ENCODE measurements at regions not wholly inside any gene's neighbourhood (a gene's known extent, or its start where the extent isn't known, plus 50 kb on each side); places are given as distances from the start of the nearest gene placed in this dataset.

DNA sequence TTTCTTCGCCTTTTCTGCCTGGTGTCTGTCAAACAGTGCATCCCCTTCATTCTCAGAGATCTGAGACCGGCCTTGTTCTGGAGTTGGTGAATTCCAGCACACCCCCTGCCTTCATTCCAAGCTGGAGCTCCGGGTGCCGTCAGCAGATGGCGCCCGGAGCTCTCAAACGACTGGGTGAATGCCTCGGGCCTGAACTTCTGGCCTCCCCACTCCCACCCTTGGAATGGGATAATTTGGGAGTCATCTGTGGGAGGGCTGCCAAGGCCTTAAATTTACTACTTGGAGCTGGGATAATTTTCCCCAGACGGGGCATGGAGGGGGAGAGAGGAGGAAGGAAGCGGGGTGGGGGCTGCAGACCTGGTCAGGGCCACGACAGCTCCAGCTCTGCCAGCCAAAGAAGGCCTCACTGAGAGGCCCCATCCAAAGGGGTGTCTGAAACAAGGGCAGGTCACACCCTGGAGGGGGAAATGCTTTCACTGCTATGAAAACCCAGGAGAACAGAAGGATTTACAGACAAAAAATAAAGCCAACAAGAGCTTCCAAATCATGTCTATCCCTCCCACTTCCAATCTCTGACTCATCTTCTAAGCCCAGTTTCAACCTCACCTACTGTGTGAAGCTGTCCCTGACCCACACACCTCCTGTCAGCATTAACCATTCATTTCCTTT, 187.9 kb downstream of the OPA1 start:
- DNase-seq: peak; percentile 63 to 81 (median 70)

DNA sequence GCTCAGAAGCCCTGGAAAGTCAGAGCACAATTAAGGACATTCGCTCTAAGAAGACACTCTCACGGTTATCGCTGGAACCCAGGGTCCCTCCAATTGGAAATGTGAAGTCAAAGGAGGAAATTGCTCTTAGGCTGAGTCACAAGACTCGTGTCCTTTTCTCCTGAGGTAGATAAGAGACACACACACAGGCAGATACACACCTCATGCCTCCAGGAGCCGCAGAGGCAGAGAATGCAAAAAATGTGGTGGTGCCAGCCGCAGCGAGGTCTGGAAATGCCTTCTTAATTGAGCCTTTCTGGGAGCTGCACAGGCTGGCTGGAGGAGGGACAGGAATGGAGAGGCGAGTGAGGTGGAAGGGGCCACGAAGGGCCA, 189.3 kb downstream of the OPA1 start:
- no peak for DNase-seq

DNA sequence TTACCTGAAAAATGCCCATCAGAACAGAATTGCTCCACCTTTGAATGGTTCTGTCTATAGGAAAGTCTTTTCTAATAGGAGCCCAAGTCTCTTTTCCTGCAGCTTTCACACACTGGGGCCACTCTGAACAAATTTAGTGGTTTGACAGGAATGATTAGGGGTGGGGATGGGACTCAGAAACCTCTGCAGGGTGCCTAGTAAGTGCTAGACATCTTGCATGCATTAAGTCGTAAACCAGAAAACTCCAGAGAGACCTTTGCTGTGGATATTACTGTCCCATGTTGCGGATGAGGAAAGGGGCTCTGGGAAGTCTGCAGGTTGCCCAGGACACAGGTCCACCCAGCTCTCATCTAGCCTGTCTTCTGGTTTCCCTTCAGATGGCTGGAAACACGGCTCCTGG, 189.7 kb downstream of the OPA1 start:
- no peak for DNase-seq

DNA sequence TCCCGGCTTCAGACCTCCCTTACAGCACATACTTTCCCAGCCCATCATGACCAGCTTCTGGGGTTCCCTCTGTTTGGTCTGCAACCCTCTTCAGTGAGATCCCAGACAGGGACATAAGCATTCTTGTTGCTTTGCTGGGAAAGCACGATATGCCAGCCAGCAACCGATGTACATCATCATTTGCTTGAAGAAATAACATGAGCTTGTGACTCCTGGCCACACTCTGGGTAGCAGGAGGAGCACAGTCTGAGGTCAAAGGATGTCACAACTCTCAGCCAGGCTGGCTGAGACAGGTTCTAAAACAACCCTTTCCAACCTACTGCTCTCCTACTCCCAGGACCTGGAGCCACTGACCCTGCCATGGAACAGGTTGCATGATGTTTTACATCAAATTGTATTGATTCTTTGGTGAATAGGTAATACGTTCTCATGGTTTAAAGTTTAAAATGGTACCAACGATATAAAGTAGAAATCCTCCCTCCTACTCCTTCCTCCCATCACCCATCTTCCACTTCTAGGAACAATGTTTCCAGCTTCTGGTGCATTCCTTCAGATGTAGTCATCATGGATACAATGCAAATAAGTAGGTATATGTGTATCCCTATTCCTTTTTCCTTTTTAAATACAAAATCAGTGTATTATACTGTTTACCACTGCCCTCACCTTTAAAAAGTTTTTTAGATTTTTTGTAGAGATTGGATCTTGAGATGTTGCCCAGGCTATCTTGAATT, 190.3 kb downstream of the OPA1 start:
- DNase-seq: no peak

DNA sequence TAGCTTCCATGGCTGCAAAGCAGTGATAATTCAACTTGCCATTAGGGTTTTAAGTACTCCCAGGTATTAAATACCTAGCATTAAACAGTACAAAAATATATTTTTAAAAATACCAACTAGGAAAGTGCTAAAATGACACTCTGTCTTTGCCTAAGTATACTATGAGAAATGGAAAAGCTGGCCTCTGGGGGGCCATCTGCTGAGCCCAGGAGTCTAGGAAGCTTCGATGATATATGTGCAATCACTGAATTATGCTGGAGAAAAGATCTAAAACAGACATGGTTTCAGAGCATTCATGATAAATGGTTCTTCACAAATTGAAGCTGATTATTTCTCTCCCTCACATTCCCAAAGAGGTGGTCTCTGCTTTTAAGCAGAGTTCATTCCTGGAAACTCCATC, 191.8 kb downstream of the OPA1 start:
- no peak for DNase-seq

DNA sequence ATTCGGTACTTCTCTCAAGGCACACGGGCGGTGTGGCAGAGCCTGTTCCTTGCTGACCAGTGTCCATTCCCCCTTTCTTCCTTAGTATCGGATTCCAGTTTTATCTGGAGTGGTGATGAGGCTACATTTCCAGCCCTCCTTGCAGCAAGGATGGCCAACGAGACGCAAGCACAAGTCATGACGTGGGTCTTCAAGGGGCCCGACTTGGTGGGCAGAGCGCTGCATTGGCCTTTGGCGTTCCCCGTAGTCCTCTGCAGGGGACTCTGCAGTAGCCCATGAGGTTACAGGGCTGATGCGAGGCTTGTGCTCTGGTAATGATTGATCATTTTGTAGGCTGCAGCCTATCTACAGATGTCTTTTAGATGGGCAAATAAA, 194.5 kb downstream of the OPA1 start:
- no peak for DNase-seq

DNA sequence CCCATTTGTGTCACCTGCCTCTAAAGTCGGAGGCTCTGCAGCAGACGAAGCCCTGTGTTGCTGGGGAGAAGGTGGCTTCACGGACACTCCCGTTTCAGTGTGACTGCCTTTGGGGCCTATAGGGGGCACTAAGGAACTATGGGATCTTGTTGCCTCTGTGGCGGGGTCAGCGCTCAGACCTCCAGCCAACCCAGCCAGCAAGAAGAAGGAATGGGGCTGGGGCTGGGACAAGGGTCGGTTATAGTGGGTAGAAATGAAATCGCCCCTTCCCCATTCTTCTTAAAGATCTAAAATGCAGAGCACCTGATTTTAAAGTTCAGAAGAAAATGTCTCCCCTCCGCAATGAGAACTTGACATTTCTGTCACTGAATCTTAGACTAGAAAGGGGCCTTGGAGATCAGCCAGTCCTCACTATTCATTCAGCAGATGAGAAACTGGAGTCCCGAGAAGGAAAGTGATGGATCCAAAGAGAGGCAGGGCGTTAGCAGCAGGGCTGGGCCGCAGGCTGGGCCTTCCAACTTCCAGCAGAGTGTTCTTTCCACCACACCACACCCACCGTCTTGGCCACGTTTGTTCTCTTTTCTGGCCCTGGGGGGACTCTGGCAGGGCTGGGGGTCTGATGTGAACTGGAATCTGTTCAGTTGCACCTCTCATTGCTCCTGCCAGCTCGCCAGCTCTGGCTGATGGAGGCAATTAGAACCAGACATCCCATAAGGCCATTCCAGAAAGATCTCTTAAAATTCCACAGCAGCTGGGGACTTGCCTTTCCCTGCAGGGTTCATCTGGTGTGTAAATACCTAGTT, 195.4 kb downstream of the OPA1 start:
- DNase-seq: peak; percentile 46 to 80 (median 72)

DNA sequence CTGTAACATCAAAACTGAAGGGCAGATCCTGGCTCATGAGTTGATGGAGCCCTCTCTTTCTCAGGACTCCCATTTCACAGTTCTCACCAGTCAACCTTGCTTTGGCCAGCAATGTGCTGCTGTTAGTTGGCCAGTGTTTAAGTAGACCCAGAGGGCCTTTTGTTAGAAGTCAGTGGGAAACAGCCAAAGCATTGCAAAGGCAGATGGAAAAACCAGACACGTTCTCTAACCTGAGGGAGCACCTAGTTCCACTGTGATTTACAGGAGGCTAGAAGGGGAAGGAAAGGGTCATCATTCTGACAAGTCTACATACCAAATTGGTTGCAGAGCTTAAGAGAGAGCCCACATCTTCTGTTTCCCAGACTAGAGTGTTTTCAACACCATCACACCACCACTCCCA, 196.4 kb downstream of the OPA1 start:
- no peak for DNase-seq

DNA sequence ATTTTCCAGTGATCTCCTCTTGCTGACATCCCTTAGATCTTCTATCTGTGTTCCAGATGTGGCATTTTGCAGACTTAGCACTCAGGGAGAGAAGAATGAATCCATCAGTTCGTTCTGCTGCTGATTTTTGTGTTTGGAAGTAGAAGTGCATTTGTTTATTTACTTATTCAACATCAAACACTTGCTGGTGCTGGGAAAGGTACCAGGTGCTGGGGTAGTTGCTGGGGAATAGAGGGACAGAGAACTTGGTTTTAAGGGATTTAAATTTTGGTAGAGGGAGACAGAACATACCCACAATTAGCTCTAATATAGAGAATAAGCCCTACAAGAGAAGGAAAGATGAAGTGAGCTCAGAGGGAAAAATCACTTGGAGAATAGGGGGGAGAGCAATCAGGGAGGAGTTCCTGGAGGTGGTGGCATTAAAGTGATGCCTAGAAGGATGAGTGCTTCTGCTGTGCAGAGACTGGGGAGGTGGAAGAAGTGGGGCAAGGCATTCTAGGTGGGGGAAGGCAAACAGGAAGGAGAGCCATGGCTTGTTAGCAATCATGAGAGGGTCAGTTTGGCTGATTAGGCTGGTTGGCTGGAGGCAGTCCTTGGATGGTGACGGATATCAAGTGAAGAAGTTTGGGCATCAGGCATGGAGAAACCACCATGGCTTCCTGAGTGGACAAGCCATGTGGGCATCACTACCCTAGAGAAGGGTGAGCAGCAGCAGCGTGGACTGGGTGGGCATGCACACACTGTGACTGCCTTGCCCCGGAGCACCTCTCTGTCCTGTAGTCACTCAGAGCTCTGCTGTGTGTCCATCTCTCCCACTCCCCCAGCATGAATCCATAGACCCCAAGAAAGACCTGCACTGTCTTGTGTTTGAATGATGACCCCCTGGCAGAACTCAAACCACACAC, 197.3 kb downstream of the OPA1 start:
- DNase-seq: no peak

DNA sequence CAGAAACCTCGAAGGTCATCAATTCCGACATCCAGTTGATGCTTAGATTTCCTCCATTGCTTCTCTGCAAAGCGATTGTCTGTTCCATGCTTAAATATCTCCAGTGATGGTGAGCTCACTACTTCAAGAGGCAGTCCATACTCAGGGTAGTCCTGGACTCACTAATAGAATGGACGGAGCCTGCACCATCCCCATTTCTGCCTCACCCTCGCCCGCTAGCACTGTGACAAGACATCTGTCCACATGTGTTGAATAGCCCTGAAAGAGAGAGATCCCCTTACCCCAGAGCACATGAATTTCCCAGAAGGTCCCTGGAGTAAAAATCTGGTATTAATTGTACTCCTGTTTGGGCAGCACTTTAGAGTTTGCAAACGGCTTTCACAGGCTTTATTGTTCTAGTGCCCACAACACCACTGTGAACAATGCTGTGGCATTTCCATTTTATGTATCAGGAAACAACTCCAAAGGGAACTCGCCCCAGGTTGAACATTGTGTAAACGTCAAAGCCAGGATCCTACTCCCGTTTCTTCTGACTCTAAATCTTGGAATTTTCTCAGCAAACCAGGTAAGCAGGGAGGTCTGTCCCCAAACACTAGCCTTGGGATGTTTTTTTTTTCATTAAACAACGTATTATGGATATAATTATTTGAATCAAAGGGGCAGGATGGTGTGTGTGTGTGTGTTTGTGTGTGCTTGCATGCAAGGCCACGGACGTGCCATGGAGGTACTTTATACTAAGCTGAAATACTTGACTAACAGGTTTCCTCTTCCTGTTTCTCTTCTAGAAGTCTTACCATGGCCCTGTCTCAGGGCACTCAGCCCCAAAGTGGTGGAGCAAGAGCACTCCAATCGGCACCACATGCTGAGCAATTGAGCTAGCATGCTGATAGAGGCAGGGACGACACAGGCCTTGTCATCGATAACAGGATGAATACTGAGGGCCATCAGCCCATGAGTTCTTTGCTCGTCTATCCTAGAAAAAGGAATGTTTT, 198.3 kb downstream of the OPA1 start:
- DNase-seq: no peak

DNA sequence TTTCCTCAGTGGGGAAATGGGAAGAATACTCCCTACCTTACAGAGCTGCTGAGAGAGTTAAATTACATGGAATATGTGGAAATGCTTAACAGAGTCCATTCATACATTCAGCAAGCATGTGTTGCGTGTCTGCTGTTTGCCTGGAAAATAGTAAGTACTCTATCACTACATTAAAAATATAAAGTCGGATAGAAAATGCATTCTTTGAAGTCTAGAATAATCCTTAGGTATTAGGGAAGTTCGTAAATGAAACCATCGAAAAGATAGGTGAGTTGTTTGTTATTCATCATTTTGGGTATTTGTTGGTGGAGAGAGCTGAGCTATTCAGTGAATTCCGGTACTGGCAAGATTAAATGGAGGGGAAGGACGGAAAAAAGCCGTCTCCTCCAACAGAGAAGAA, 200.1 kb downstream of the OPA1 start:
- DNase-seq: no peak

DNA sequence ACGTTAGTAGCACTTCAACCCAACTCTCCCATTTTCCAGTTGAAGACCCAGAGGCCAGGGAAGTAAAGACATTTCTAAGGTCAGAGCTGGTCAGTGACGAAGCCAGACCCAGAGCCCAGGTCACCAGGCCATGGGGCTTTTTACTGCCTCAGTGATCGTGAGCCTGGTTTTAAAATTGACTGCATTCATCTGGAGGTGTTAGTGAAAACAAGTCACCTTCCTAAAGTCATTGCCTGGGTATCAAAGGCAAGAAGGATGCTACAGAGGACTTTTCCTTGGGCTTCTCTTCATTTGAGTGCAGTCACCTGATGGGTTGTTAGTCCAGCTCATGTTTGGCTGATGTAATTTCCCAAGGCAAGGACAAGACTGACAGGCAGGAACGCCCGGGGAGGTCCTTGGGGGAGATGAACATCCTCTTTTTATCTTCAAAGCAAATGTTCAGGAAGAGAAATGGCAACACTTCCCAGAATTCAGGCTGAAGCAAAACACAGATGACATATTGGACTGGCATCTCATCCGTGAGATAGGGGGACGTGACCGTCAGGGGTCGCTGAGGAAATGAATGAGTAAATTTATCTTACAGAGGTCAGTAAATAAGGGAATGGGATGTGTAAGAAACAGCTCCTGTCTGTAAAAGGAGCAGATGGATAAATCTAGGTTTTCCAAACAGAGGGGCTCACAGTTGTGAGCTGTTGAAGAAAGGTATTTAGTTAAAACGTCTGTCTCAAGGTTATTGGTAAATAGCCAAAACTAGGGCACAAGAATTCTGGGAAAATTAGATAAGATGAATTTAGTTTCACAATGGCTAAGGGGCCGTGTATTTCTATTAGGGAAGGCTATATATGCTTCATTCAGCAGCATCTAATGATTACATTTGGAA, 201.2 kb downstream of the OPA1 start:
- DNase-seq: peak; percentile 31 to 52 (median 48)

DNA sequence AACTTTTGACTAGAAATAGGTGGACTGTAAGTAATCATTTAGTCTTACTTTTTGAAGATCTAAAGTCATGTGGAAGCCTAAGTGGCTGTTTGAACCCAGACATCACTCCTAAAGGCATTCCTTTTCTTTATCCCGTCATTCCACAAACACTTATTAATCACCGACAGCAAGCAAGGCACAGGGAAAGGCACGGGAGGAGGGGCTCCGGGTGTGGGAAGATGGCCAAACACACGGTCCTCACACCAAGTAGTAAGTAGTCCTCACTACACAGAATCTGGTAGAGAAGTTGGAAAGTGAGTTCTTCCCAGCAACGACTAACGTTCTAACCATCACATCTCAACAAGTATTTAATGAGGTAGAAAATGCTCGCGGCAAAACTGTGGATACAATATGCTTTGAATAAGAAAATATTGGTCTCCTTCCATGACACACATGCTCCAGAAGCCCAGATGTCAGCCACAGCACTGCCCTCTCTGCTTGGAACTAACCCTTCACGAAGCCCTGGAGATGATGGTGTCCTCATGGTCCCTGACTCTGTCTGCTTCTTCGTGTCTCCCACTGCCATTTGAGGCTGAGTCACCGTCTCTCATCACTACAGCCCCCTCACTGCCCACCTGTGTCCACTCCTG, 202.2 kb downstream of the OPA1 start:
- no peak for DNase-seq

DNA sequence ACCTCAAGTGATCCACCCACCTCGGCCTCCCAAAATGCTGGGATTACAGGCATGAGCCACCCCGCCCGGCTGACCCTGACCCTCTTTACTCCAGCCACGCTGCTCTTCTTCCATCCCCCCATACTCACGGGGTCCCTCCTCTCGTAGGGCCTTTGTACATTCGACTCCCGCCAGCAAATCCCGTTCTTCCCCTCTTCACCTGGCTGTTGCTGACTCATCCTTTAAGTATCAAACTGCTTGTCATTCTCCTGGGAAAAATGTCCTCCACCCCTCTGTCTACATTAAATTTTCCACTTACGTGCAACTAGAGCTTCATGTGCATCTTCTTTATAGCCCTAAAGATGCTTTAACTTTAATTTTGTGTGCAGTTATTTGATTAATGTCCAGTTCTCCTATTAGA, 203.1 kb downstream of the OPA1 start:
- no peak for DNase-seq

DNA sequence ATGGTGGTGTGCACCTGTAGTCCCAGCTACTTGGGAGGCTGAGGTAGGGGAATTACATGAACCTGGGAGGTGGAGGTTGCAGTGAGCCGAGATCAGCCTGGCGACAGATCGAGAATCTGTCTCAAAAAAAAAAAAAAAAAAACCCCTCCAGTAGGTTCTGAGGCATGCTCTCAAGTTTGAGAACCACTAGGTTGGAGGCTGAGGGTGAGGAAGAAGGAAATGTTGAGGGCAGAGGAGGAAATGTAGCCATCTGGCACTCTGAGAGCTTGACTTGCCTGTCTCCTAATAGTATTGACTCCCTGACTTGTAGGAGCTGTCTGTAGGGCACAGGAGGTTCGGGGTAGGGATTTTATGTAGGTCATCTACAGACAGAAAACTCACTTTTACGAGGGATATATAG, 204.6 kb downstream of the OPA1 start:
- DNase-seq: no peak

DNA sequence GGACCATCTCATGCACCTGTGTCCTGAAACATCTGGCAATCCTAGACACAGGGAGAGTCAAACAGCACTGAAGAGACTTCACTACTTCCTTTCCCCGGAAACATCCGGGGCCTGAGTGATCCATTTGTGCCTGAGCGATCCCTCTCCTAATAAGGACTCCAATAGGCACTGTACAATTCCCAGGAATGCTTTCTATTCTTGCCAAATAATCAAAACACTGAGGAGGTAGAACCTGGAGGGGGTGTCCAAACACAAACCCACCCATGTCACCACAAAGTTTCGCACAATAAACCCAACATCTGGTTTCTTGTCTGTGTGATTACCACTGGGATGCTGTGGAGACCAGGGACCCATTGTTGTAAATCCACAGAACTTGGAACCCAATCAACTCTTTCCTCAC, 205.0 kb downstream of the OPA1 start:
- DNase-seq: no peak

DNA sequence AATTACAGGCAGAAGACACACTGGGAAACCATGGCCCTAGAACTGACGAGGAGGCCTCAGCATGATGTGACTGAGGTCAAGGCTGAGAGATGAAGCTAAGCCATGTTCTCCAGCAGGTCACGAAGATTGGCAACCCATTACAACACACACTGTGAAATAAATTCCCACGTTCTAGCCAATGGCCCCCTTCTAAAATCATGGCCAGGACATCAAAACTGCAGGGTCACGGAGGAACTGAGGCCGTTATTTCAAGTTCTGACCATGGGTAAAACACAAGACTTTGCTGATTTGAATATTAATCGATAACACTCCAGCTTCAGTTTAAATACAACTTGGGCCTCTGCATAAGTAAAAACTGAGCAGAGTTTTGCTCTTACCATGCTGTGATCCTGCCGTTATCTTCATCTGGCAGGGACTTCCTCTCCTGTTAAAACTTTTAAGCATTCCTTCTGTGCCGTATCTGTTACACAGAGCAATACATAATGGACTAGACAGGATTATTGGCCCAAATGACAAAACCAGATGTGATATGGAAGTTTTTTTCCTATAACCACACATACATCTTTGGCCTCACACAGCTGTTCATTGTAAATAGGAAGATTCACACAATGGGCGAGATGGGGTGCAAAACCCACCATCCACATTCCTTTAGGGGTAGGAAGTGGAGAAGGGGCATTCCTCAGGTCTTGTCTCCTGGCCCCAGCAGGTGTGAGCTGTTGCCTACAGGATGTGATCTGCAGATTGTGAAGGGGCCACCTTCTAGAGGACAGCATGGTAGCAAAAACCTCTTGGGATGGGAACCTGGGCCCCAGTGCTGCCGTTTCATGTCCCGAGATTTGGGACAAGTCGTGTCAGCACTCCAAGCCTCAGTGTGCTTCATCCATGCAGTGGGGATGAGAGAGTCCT, 207.4 kb downstream of the OPA1 start:
- DNase-seq: no peak

DNA sequence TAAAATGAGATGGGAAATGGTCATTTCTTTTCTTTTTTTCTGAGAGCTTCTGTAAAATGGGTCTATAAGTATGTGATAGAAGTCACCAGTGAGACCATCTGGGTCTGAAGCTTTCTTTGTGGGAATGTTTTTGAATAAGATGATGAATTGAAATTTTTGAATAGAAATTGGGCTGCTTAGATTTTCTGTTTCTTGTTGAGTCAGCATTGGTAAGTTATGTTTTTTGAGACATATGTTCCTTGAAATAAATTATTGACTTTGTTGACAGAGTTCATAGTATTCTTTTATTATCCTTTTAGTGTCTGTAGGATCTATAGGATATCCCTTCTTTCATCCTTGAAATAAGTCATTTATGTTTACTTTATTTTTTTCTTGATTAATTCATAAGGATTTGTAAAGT, 208.1 kb downstream of the OPA1 start:
- DNase-seq: no peak

DNA sequence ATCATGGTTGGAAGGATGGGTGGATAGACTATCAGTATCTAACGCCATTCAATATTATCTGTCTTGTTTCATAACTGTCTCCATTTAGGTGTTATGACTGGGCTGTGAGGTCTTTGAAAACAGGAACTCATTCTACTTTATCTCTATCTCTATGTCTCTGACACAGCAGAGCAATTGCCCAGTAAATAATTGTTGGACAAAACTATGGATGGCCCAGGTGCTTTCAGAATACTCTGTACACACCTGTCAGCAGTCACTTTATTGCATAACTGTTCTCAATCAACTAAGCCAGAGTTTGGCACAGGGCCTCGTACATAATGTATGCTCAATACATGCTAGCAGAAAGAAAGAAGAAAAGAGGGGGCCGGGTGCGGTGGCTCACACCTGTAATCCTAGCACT, 210.3 kb downstream of the OPA1 start:
- DNase-seq: no peak

All from suppressor macrophage (primary cell).